ENCODE measurements at regions not wholly inside any gene's neighbourhood (a gene's known extent, or its start where the extent isn't known, plus 50 kb on each side); places are given as distances from the start of the nearest gene placed in this dataset.

DNA sequence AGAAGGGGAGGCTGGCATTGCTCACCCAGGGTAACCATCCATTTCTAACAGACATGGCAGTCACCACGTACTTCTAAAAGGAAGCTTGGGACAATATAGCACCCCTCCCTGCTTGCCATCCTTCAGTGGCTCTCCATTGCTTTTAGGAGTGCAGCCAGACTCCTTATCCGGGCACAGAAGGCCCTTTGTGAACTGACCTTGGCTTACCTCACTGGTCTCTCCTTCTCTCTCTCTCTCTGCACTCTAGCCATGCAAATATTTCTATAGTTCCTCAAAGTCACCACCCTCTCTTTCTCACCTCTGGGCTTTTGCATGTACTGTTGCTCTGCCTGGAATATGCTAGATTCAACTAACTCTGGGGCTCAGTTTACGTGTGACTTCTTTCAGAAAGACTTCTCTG lies 301.1 kb downstream of the SHQ1 start:
- Mint-ChIP-seq H3K4me3 (no peak overlapping the region), H3K27me3 (ENCODE audit: insufficient read depth, low read depth, poor library complexity) (no peaks in the 10 kb centered on the region), H3K27ac (no peak overlapping the region), H3K36me3 (ENCODE audit: low read depth) (no peaks in the 10 kb centered on the region; the same call in 2 of the 3 replicates), H3K9me3 (no peaks in the 10 kb centered on the region; the same call in 2 of the 3 replicates), H3K4me1 (peaks cover 4% of the 10 kb centered on the region)
- H3K9me2 ChIP-seq (ENCODE audit: insufficient read depth) = no peaks in the 10 kb centered on the region
- no peak overlapping the region for H3K4me3 ChIP-seq
- ATAC-seq = no peak
- H3F3A ChIP-seq (replicated peaks; ENCODE audit: low read depth) = no peaks in the 10 kb centered on the region
- H4K20me1 ChIP-seq (replicated peaks; ENCODE audit: insufficient read depth) = no peaks in the 10 kb centered on the region
- no peak for DNase-seq (ENCODE audit: low spot score)
- no peak overlapping the region for H3K27ac ChIP-seq (ENCODE audit: low read depth)
- no peak overlapping the region for H2AFZ ChIP-seq
- H3K4me1 ChIP-seq (ENCODE audit: insufficient read depth) = no peaks in the 10 kb centered on the region
- no peaks in the 10 kb centered on the region for H3K79me2 ChIP-seq (replicated peaks; ENCODE audit: insufficient read depth)
- no peak overlapping the region for H3K4me2 ChIP-seq
- H3K27me3 ChIP-seq (ENCODE audit: insufficient read depth) = no peaks in the 10 kb centered on the region
- no peaks in the 10 kb centered on the region for H3K36me3 ChIP-seq (ENCODE audit: insufficient read depth)
- TF ChIP-seq CREB1 (CRISPR knock-in tag; IDR thresholded peaks at IDR 0.05; ENCODE audit: low read depth) = no peak
- TF ChIP-seq EZH2 (IDR thresholded peaks at IDR 0.05; ENCODE audit: low read depth, unreplicated experiment) = no peak
- TF ChIP-seq POLR2AphosphoS5 (IDR thresholded peaks at IDR 0.05; ENCODE audit: low read depth) = no peak
- TF ChIP-seq ETS1 (IDR thresholded peaks at IDR 0.05) = no peak

- Histone ChIP-seq H3K9me2 (ENCODE audit: insufficient read depth) (no peaks in the 10 kb centered on the region), H3K27me3 (ENCODE audit: insufficient read depth) (no peaks in the 10 kb centered on the region), H3K4me2 (no peak overlapping the region), H2AFZ (peak overlapping the region; percentile 38; the same call in 1 of the 2 replicates), H3K36me3 (ENCODE audit: insufficient read depth) (no peaks in the 10 kb centered on the region), H3K79me2 (replicated peaks; ENCODE audit: insufficient read depth) (no peaks in the 10 kb centered on the region), H4K20me1 (replicated peaks; ENCODE audit: insufficient read depth) (no peaks in the 10 kb centered on the region), H3F3A (replicated peaks; ENCODE audit: low read depth) (no peaks in the 10 kb centered on the region), H3K27ac (ENCODE audit: low read depth) (no peak overlapping the region), H3K4me1 (ENCODE audit: insufficient read depth) (no peaks in the 10 kb centered on the region), H3K4me3 (no peak overlapping the region)
- Mint-ChIP-seq H3K36me3 (ENCODE audit: low read depth) (no peaks in the 10 kb centered on the region), H3K27me3 (ENCODE audit: insufficient read depth, low read depth, poor library complexity) (no peaks in the 10 kb centered on the region), H3K9me3 (peaks cover 4% of the 10 kb centered on the region; the same call in 1 of the 3 replicates), H3K27ac (no peak overlapping the region), H3K4me1 (peaks cover 4% of the 10 kb centered on the region), H3K4me3 (no peak overlapping the region)
- no peak for ATAC-seq
- DNase-seq (ENCODE audit: low spot score) = no peak
- TF ChIP-seq ZNF462 (CRISPR knock-in tag; IDR thresholded peaks at IDR 0.05) (no peak), STAT1 (IDR thresholded peaks at IDR 0.05; ENCODE audit: unreplicated experiment) (no peak), REST (IDR thresholded peaks at IDR 0.05; ENCODE audit: unreplicated experiment) (no peak), ZNF114 (CRISPR knock-in tag; IDR thresholded peaks at IDR 0.05) (no peak), CREB1 (CRISPR knock-in tag; IDR thresholded peaks at IDR 0.05; ENCODE audit: low read depth) (no peak), POLR2AphosphoS5 (IDR thresholded peaks at IDR 0.05; ENCODE audit: low read depth) (no peak), CTCF (conservative IDR thresholded peaks at IDR 0.05; ENCODE audit: low read depth in 2 of 2) (no peak)
Observed at GRCh38 chr3:72544239-72544638, 304.0 kb downstream of the SHQ1 start.
